DMS53 treated with DMSO at 0.1 percent for 48 hours (cell line): ENCODE measurements at regions not wholly inside any gene's neighbourhood (a gene's known extent, or its start where the extent isn't known, plus 50 kb on each side); places are given as distances from the start of the nearest gene placed in this dataset.
"Not testable (repeated sequence)": the region's sequence is repeated elsewhere in the genome, so short reads cannot be mapped to it uniquely, and the experiment has no call there.

Source experiments
- DNase-seq: peaks from one replicate; lab custom pipeline; 2025; ENCODE audit not compliant: unreplicated experiment; lab: John Stamatoyannopoulos, UW

DNA sequence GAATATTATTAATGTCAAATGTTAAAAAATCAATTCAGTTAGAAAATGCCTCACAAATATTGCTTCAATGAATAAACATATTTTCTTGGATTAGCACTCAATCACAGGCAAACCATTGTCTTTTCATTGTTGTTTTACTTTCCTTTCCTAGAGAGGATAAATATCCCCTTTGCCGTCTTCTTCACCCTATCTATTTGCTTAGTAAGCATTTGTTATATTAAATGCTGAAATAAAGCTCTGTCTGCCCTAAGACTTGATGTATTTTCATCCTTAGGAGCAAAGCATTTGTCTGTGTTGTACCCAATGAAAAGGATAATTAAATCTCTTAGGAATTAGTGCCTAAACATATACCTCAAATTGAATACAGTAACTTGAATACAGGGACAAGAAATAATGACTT, 1071.2 kb upstream of the GYPC start:
- no peak for DNase-seq

DNA sequence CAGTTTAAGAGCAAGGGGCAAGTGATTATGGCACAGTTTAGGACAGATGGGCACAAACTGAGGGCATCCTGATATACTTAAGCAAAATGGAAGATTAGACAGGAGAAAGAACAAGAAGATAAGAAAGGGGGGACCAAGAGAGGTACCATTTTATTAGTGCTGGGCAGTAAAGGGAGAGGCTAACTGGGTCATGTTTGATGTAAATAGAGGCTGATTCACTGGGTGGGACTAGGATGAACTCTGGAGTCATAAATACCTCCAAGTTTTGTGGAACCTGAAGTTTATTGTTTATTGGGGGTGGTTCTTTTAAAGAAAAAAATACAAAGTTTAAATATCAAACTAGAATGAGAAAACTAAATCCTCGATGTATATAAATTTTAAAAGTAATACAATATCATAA, 1067.2 kb upstream of the GYPC start:
- DNase-seq = no peak

DNA sequence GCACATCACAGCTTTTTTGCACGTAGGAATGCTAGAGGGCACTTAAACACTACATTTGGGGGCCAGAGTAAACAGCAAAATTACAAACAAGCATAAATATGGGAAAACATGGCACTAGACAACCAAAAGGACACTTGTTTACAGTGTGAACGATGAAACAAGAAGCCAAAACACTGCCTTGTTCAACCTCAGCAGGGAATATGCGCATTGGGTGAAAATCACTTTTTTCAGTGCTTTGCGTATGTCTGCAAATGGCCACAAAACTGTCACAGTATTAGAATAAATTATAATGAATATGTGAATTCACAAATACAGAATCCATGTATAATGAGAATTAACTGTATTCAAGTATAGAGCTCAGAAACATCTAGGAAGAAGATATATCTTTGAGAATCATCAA, 1064.0 kb upstream of the GYPC start:
- DNase-seq = no peak

DNA sequence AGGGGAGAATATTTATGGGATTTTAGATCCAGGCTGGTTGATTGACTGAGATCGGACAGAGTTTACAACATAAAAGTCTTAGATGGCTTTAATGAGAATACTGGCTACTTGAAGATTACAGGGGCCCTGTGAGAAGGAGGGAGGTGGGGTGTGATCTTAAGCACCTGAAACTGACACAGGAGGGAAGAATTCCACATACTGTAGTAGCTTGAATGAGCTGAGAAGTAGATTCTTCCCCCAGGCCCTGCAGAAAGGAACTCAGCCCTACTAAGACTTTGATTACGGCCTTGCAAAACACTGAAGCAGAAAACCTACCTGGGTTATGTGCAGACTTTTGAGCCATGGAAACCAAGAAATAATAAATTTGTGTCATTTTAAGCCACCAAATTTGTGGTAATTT, 1062.9 kb upstream of the GYPC start:
- no peak for DNase-seq

DNA sequence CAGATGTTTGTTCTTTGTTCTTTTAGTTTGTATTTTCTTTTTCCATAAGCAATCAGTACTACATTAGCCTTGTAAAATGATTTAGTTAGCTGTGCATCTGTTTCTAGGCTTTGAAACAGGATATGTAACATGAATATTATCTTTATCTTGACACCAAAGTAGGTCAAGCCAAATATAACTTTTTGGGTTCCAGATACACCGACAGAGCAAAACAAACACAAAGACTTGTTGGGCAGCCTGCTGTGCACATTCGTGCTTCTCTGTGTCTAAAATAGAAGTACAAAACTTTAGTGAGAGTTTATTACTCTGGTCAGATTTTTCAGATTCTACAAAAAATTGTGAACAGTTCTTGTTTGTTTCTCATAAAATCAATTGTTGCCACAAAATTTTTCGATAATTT, 1059.3 kb upstream of the GYPC start:
- DNase-seq = no peak

DNA sequence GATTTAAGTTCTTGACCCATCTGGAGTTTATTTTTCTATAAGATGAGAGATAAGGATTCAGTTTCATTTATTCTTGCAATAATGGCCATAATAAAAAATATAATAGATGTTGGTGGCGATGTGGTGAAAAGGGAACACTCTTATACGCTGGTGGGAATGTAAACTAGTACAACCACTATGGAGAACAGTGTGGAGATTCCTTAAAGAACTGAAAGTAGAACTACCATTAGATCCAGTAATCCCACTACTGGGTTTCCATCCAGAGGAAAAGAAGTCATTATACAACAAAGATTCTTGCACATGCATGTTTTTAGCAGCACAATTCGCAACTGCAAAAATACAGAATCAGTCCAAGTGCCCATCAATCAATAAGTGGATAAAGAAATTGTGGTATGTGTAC, 1040.5 kb upstream of the GYPC start:
- no peak for DNase-seq

DNA sequence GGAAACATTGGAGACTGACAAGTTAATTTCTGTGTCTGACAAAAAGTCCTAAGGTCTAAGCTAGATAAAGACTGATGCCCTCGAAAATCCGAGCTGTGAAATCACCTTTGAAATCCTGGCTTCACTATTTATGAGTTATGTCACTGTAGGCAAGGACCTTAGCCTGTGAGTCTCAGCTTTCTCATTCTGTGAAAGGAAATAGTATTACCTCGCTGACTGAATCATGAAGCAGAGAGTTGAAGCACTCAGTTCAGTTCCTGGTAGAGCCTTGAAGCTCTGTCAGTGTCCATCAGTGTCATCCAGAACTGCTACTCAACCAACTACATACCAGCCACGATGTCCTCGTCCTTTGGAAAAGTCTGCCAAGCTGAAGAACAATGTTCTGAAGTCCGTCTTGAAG, 1025.6 kb upstream of the GYPC start:
- no peak for DNase-seq

DNA sequence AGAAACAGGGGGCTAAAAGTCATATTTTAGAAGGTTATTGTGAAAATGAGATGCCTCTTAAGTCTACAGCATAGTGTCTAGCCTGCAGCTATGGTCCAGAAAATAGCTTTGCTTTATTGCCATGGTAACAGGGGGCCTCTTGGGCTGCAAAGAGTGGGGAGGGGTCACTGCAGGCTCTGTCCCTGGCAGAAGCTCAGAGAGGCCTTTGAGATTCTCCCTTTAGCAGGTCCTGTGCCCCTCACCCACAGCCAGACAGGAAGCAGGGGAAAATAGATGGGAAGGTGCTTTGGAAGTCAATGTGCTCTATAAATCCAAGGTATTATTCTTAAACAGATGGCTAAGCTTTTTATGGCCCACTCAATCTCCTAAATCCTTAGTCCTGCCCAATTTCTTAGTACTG, 1021.3 kb upstream of the GYPC start:
- no peak for DNase-seq

DNA sequence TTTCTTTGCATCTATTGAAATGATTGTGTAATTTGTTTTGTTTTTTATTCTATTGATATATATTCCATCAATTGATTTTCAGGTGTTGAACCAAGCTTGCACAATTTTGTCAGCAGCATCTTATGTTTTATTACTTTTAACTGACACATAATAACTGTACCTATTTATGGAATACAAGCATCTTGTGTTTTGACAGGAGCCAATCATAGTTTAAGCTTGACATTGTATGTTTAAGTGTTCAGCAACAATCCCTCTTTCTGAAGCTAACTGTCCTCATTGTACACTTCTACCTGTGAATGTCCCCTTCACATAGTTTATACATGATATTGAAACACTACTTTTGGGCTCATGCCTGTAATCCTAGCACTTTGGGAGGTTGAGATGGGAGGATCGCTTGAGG, 1017.6 kb upstream of the GYPC start:
- DNase-seq = no peak

DNA sequence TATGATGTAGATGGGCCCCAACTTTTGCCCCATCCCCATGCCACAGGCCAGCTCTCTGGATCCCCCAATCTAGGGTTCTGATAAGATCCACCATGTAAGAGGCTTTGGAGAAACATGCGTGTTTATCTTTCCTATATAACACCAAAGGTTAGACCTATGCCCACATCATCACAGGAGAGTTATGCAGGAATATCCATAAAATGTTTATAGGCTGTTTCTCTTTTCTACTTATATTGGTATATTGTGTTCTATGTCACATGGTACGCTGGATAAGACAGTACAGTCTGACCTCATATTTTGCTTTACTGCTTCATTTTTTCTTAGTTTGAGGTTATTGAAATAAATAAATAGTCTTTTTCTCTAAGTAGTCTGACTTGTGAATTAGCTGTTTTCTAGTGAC, 1013.9 kb upstream of the GYPC start:
- no peak for DNase-seq

DNA sequence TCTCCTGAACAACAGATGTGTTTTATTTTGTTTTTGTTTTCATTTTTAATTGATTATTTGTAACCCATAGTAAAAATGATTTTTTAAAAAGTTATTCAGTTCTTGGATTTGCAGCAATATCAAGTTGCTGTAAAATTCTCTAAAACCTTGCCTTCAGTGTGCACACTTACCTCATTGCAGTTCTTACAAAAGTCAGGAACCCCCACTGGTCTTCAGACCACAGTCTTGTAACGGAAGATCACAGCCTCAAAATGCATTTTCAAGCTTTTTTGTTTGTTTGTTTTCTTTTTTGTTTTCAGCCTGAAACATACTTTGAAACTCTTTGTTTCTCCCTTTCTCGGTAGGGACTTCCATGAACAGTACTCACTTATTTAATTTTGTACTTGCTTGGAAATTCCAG, 1012.8 kb upstream of the GYPC start:
- no peak for DNase-seq

DNA sequence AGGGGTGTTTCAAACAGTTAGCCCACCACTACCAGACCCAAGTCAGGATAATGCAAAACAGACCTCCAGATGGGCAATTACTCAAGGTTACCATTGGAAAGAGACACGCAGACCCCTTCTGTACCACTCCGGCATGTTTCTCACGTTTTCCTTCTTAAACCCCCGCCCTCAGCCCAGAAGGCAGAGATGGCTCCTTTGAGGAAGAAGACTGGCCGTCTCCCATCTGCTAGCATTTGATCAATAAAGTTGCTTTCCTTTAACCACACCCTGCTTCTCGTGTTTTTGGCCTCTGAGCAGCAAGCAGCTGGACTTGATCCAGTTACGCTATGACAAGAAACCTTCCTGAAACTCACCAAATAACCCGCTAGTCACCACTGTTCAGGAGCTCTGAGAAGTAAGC, 1012.4 kb upstream of the GYPC start:
- DNase-seq = no peak

DNA sequence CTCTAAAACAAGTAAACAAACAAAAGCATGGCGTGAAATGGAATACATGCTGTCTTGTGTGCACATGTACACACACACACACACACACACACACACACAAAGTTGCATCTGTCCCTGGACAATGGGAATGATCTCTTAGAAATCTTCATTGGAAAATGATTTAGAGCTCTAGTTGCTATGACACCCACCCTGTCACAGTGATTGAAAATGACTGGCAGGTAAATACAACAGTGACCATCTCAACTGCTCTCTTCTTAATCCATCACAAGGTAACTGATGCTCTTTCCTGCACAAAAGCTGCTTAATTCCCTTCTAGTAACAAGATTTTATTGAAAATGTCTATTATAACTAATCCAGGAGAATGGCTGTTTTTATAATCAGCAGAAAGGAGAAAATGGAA, 1011.7 kb upstream of the GYPC start:
- DNase-seq = no peak

DNA sequence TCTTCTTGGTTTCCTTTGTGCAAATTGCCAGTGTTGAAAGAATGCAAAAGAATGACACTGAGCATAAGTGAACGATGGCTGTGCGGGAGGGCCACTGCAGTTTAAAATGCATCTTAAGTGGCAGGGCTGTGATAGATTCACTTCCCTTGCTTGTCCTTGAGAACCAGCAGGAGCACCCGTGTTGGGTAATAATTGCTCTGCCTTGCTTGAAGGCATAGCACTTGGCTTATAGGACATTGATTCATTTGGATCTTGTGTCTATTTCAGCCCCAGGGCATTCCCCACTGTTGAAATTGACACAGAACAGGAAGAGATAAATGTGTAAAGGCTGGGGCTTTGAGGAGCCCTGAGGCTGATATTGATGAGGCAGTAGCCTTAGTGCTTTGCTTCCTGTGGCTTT, 1003.7 kb upstream of the GYPC start:
- no peak for DNase-seq

DNA sequence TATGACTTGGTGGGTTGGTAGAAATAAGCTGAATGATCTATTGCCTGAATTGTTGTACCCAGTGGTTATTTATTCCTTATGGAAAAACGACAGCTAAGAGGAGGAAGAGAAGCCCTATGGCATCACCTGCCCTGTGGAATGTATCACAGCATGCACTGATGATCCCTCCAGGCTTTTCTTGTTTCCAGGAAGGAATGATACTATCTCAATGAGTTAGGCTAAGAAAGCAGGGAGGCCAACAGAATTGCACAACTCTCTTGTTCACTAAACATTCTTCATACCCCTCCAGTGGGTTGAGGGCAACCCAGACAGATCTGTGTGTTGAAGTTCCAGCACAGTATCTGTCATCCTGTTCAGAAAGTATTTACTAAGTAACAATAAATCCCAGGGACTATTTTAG, 1001.7 kb upstream of the GYPC start:
- no peak for DNase-seq

DNA sequence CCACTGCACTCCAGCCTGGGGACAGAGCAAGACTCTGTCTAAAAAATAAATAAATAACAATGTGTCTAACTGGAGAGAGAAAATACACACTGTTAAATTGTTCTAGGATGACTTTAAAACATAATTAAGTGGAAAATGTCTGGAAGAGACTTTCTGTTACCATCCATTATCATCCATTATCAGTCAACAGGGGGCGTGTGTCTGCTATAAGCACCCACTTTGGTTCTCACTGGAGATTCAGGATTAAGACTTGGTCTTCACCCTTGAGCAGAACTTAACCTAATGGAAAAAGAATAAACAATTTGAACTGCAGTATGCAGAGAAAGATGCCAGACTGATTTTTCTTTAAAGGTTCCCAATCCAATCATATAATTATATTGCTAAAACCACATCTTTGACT, 999.8 kb upstream of the GYPC start:
- no peak for DNase-seq

DNA sequence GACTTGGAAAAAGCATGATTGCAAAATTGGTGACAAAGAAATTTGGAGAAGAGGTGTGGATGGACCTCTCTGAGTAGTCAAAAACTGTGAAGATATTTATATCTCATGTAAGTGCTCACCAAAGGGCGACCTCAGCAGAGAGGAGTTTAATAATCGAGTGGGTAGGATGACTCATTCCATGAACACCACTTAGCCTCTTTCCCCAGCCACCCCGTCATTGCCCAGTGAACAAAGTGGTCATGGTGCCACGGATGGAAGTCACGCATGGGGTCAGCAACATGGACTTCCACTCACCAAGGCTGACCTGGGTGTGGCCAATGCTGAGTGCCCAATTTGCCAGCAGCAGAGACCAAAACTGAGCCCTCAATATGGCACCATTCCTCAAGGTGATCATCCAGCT, 997.4 kb upstream of the GYPC start:
- no peak for DNase-seq

DNA sequence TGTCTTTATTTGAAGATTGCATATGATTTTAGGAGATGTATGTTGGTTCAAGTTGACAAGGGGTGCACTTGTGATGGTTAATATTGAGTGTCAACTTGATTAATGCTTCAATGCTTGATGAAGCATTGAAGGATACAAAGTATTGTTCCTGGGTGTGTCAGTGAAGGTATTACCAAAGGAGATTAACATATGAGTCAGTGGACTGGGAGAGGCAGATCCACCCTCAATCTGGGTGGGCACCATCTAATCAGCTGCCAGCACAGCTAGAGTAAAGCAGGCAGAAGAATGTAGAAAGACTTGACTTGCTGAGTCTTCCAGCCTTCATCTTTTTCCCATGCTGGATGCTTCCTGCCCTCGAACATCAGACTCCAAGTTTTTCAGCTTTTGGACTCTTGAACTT, 995.6 kb upstream of the GYPC start:
- not testable (repeated sequence) for DNase-seq

DNA sequence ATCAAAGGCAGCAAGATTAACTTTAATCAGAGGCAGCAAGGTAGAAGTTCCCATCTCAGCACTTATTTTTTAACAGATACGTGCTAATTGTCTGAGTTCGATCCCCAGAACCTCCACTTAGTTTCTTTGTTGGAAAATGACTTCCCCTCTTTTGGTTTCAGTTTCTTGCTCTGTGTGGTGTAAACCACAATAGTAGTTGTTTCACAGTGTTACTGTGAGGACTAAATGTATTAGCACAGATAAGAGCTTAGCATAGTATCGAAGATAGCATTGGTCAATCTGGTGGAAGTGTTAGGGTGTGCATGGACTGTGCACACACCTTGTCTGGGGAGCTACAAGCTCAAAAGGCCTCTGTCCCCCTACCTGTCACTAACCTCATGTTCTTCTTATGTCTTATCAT, 988.3 kb upstream of the GYPC start:
- no peak for DNase-seq

DNA sequence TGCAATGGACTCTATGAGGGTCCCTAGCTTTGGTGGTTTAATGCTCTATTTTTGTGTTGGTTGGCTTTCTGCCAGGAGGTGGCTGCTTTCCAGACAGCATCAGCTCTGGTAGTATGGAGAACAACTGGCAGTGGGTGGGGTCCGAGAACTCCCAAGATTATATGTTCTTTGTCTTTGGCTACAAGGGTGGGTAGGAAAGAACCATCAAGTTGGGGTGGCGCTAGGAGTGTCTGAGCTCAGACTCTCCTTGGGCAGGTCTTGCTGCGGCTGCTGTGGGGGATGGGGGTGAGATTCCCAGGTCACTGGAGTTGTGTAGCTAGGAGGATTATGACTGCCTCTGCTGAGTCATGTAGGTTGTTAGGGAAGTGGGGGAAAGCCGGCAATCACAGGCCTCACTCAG, 976.1 kb upstream of the GYPC start:
- no peak for DNase-seq

DNA sequence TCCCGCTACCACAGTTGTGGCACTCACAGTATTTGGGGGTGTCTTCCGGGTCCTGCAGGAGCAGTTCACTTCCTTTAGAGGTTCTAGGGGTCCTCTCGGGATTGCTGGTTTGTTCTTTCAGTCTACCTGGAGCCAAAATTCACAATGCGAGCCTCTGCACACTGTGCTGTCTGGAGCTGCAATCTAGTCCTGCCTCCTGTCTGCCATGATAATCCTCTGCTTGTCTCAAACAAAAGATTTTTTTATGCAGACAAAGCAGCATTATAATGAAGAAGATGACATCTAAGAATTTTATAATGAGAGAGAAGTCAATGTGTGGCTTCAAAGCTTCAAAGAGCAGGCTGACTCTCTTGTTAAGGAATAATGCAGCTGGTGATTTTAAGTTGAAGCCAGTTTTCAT, 975.1 kb upstream of the GYPC start:
- no peak for DNase-seq

DNA sequence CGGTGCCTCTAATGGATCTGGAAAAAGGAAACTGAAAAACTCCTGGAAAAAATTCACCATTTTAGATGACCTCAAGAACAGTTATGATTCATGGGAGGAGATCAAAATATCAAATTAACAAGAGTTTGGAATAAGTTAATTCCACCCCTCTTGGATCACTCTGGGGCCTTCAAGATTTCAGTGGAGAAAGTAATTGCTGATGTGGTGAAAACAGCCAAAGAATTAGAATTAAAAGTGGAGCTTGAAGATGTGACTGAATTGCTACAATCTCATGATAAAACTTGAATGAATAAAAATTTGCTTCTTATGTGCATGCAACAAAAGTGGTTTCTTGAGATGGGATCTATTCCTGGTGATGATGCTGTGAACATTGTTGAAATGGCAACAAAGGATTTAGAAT, 974.4 kb upstream of the GYPC start:
- DNase-seq = no peak

DNA sequence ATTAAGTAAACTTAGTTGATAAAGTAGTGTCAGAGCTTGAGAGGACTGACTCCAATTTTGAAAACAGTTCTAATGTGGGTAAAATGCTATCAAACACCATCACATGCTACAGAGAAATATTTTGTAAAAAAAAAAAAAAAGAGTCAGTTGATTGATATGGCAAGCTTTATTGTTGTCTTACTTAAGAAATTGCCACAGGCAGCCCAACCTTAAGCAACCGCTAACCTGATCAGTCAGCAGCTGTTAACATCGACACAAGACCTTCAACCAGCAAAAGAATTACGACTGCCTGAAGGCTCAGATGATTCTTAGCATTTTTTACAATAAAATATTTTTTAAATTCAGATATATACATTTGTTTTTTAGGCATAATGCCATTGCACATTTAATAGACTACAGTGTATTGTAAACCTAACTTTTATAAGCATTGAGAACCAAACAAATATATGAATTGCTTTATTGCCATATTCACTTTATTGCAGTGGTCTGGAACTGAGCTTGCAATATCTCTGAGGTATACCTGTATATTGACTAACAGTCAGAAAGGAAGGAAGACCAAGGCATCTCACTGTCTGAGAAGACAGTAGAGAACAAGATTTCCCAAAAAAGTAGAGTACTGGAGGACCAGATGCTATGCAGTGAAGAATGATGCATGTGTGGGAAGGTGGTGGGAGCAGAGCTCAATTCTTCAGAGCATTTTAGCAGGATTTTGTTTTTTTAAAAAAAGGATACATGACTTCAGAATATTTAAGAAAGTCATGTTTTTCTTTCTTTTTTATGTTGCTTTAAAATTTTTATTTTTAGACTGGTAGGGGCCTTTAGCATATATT, 973.8 kb upstream of the GYPC start:
- no peak for DNase-seq
